OCI-LY7 (cell line): ENCODE measurements at regions not wholly inside any gene's neighbourhood (a gene's known extent, or its start where the extent isn't known, plus 50 kb on each side); places are given as distances from the start of the nearest gene placed in this dataset.

Source experiments
- BruUV-seq: library from RNA; stranded (reverse); fragments of 400-500 nt; replicated peaks from 2 replicates; lab custom pipeline; 2021; lab: Mats Ljungman, UMichigan
- CTCF ChIA-PET: fragments of 300-600 bp; sonication (Branson Sonifier 250); formaldehyde crosslinking; loops from one replicate; lab custom pipeline; 2022; ENCODE audit warnings: antibody characterized with exemption; ENCODE audit not compliant: unreplicated experiment; lab: Charles Lee
- POLR2A ChIA-PET: fragments of 300-600 bp; sonication (Branson Sonifier 250); formaldehyde crosslinking; loops from one replicate; lab custom pipeline; 2022; ENCODE audit warnings: antibody characterized with exemption; lab: Charles Lee
- DNase-seq: peaks from one replicate; pipeline ENCODE4 v3.0.0-alpha.2; 2015; ENCODE audit warnings: low spot score
- H2AFZ ChIP-seq: fragments of 200-600 bp; sonication (generic), shearing (Covaris generic); 2 replicates; pipeline ENCODE4 v1.6.1; 2014; ENCODE audit warnings: mild to moderate bottlenecking, antibody characterized with exemption, low read length, moderate library complexity
- H3K27ac ChIP-seq: fragments of 200-600 bp; sonication (generic); 2 replicates; pipeline ENCODE4 v1.5.1; 2014; ENCODE audit warnings: mixed run types, low read depth, mild to moderate bottlenecking, moderate library complexity, low read length, inconsistent platforms; ENCODE audit not compliant: poor library complexity, severe bottlenecking
- H3K36me3 ChIP-seq: fragments of 200-600 bp; sonication (generic); 2 replicates; pipeline ENCODE4 v1.6.1; 2014; ENCODE audit warnings: mild to moderate bottlenecking, antibody characterized with exemption, low read length, moderate library complexity, mixed read lengths; ENCODE audit not compliant: insufficient read depth
- H3K4me1 ChIP-seq: fragments of 200-600 bp; sonication (generic); 2 replicates; pipeline ENCODE4 v1.5.1; 2014; ENCODE audit warnings: mild to moderate bottlenecking, low read length; ENCODE audit not compliant: insufficient read depth, poor library complexity, severe bottlenecking
- H3K4me2 ChIP-seq: fragments of 200-600 bp; sonication (generic); 2 replicates; pipeline ENCODE4 v1.6.1; 2014; ENCODE audit warnings: mild to moderate bottlenecking, low read length
- H3K4me3 ChIP-seq: fragments of 200-600 bp; sonication (generic); 2 replicates; pipeline ENCODE4 v1.5.1; 2014; ENCODE audit warnings: mild to moderate bottlenecking, low read depth, low read length; ENCODE audit not compliant: poor library complexity, severe bottlenecking
- H3K79me2 ChIP-seq: fragments of 200-600 bp; sonication (generic); 2 replicates; pipeline ENCODE4 v1.6.1; 2016; ENCODE audit warnings: low read depth, mild to moderate bottlenecking, low read length, moderate library complexity, mixed read lengths; ENCODE audit not compliant: insufficient read depth
- H3K9me2 ChIP-seq: fragments of 200-600 bp; sonication (generic); 2 replicates; pipeline ENCODE4 v1.6.1; 2016; ENCODE audit warnings: mild to moderate bottlenecking, low read length, mixed read lengths; ENCODE audit not compliant: insufficient read depth
- H3K9me3 ChIP-seq: fragments of 200-600 bp; sonication (generic); 2 replicates; pipeline ENCODE4 v1.6.1; 2014; ENCODE audit warnings: mild to moderate bottlenecking, mixed run types, low read length, mixed read lengths
- H4K20me1 ChIP-seq: fragments of 200-600 bp; sonication (generic); 2 replicates; pipeline ENCODE4 v1.6.1; 2014; ENCODE audit warnings: mild to moderate bottlenecking, antibody characterized with exemption, low read length, moderate library complexity, mixed read lengths; ENCODE audit not compliant: insufficient read depth
- CTCF ChIP-seq: fragments of 200-600 bp; sonication (generic); conservative IDR thresholded peaks from 2 replicates; pipeline ENCODE4 v1.5.1; 2014; ENCODE audit warnings: mild to moderate bottlenecking, antibody characterized with exemption, low read length, moderate library complexity, mixed read lengths
- EZH2phosphoT487 ChIP-seq: fragments of 200-600 bp; sonication (generic); IDR thresholded peaks from 2 replicates; pipeline ENCODE4 v1.6.1; 2018; ENCODE audit warnings: low read depth, borderline replicate concordance, mild to moderate bottlenecking, mixed run types, antibody characterized with exemption, low read length, moderate library complexity, mixed read lengths
- intact Hi-C: fragments of 100-400 bp; cut with micrococcal nuclease; formaldehyde crosslinking; loops from one replicate; pipeline ENCODE4 v1.10.0; 2022; ENCODE audit not compliant: unreplicated experiment

- H3K4me1 ChIP-seq: no peaks in the 10 kb centered on the region
- CTCF ChIA-PET: no interaction called here
These were observed 67.7 kb upstream of the HMX1 start for GRCh38 chr4:8939160-8939839.

GRCh38 chr4:8938623-8939022, 67.0 kb upstream of the HMX1 start:
- CTCF ChIA-PET: no interaction called here
- Histone ChIP-seq H3K4me2 (no peak overlapping the region), H3K79me2 (no peaks in the 10 kb centered on the region), H3K4me1 (no peaks in the 10 kb centered on the region), H2AFZ (no peak overlapping the region), H3K9me2 (no peaks in the 10 kb centered on the region), H3K9me3 (0 out of 2 replicates have a peak, but pooled peaks cover 1% of the 10 kb centered on the region), H3K36me3 (no peaks in the 10 kb centered on the region), H3K27ac (no peak overlapping the region), H3K4me3 (no peak overlapping the region), H4K20me1 (no peaks in the 10 kb centered on the region)
- no TSS peak for BruUV-seq
- intact Hi-C loops: no loop called here
- POLR2A ChIA-PET: no interaction called here
- TF ChIP-seq EZH2phosphoT487 (no peak), CTCF (no peak)
- DNase-seq: no peak

More at GRCh38 chr4:8939160-8939839, 67.7 kb upstream of the HMX1 start:
- Histone ChIP-seq H2AFZ (no peak overlapping the region), H3K27ac (no peak overlapping the region), H3K79me2 (no peaks in the 10 kb centered on the region), H3K9me2 (no peaks in the 10 kb centered on the region), H3K4me2 (no peak overlapping the region), H3K4me3 (no peak overlapping the region), H4K20me1 (no peaks in the 10 kb centered on the region), H3K36me3 (no peaks in the 10 kb centered on the region), H3K9me3 (no peaks in the 10 kb centered on the region)
- intact Hi-C loops: no loop called here
- BruUV-seq: no TSS peak
- POLR2A ChIA-PET: no interaction called here
- DNase-seq: no peak
- TF ChIP-seq CTCF (no peak), EZH2phosphoT487 (no peak)

- ChIA-PET POLR2A (no interaction called here), CTCF (no interaction called here)
- no TSS peak for BruUV-seq
- Histone ChIP-seq H3K4me3 (no peak overlapping the region), H2AFZ (no peak overlapping the region), H3K27ac (no peak overlapping the region), H3K9me2 (no peaks in the 10 kb centered on the region), H4K20me1 (no peaks in the 10 kb centered on the region), H3K79me2 (no peaks in the 10 kb centered on the region), H3K4me2 (no peak overlapping the region), H3K36me3 (no peaks in the 10 kb centered on the region), H3K9me3 (0 out of 2 replicates have a peak, but pooled peaks cover 6% of the 10 kb centered on the region), H3K4me1 (no peaks in the 10 kb centered on the region)
- TF ChIP-seq EZH2phosphoT487 (no peak), CTCF (no peak)
- DNase-seq: no peak
- intact Hi-C loops: no loop called here
These were observed 66.5 kb upstream of the HMX1 start for GRCh38 chr4:8938137-8938536.
